ENCODE measurements at regions not wholly inside any gene's neighbourhood (a gene's known extent, or its start where the extent isn't known, plus 50 kb on each side); places are given as distances from the start of the nearest gene placed in this dataset.

DNA sequence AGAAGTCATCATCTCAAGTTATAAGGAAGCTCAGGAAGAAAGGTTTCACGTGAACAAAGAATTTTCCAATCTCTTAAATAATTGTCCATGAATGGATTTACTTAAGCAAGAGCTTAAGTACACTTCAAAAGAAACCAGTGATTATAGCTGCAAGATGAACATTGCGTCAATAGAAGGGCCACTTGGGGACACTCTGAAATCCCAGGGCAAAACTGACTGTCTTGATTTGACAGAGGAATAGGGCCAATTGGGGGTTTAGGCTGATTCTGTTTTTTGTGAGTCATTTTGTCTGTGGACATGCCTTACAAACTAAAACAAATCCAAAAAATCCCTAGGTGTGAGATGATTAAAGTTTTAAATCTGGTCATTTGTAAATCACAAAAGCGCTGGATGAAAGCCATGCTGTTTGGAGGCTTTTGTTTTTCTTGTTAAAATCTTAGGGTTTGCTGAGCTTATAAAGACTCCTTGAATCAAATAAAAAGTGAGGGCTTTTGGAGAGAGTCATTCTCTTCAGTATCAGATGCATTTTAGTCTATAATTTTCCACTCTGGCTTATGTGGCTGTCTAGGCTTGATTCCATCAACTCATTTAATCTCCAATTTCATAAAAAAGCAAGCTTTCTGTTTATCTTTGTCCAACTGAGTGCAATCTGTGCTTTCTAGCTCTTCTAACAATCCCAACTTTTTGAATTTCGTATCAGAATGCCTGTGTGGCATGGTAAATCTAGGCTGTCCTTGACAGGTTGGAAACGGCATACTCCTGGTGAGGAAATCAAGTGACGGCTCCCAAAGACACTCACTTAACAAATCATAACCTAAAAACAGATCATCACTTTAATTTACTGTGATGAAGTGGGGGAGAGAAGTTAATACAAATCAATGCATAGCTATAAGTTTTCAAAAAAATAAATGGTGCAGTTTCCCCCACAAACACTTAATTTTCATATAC is 98.2 kb upstream of the SOX9 start:
- no peak for DNase-seq

DNA sequence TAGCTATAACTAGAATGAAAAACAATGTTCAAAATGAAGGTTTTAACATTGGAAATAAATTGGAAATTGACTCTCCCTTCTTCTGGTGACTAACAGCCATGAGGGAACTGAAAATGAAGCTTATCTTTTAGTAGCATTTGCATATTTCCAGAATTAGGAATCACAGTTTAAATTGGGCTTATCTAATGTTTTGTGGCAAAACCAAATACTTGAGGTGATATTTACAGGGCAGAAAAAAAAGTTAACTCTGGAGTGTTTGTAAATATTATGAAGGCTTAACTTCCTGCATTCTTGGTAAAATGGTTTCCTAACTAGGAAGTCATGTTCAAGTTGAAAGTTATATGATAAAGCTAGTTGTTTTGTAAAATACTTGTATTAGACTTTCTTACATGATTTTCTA is 96.4 kb upstream of the SOX9 start:
- no peak for DNase-seq

DNA sequence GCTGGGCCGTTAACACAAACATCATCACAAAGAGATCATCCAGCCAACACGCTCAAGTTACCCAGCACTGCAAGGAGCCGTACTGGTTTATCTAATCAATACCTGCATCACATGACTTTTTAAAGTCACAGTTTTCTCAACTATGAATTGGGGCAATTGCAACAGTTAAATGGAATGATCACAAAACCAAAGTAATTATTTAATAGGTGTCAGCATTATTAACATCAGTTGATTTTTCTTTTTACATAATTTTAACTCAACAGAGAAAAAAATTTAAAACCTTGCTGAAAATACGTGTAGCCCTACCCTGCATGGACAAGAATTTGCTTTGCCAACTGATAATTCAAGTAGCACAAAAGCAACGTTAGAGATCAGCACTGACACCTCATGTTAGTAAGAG is 95.7 kb upstream of the SOX9 start:
- no peak for DNase-seq

DNA sequence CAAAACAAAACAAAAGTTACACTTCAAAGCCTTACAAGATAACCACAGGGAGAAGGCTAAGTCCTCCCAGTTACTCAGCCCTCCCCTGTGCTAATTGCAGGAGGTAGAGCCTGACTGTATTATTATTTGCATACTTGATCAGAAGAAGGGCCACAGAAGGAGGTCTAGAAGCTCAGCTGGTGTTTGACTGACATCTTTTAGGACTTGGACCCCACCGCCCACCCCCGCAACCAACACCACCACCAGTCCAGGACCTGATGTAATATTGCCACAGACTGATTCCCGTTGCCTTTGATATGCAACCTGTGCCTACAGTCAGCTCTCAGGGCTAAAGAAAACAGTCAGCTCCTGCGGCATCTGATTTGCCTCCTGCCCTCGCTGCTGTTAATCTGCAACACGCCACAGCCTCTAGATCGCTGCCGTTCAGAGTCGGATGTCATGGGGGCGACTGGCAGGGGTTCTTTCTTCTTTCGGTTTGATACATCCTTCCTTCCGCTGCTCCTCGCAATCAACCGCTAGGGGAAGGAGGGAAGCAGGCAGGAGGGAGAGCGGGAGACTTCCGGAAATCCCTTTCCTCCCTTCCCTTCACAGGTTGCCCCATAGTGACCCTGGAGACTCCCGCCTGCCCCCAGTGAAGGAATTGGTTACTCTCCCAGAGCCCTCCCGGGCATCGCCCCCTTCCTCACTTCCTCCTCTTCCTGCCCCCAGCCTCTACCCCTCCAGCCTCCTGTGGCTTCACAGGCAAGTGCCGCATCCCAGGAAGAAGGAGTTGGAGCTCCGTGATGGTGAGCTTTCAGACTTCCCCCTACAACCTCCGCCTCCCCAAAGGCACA is 90.5 kb upstream of the SOX9 start:
- DNase-seq: peak; percentile 57

DNA sequence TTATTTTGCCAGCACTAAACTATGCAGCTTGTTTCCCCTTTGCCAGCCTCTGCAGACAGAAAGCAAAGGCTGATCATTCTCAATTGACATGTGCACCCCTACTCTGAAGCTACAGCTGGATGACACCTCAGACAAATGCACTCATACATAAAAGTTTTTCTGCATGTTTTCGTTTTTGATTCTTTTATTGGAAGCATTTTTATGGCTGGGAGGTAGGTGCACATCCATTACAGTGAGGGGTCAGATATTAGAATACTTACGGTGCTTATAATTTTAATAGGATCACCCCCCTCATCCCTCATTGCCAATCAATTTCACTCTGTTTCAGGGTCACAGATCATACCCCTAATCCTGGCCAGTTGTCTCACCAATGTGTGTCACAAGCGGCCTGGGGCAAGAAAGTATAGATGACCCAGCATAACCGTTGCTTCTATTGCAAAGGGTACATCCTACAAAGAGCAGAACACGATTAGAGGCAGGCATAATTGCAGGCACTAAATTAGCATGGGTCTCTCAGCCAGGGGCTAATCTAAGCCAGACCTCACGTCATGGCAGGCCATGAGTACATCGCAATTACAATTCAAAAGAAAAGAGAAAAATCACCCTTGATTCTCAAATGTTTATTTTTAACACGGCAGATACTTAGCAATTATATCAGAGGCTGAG is 89.5 kb upstream of the SOX9 start:
- no peak for DNase-seq

DNA sequence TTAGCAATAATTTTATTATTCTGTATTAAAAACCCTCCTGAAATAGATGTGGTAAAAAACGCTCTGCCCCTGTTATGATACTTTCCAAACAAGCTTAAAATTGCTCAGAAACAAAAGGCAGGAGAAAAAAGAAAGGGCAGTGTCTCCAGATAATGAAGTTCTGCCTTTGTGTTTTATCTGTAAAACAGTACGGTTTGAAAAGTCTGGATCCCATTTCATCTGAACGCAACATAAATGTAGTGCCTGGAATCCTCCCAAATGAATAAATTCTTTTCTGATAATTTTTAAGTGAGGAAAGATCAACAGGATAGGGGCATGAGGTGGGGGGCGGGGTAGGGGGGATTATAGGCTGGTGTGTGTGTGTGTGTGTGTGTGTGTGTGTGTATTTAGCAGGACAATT is 87.5 kb upstream of the SOX9 start:
- DNase-seq: no peak

DNA sequence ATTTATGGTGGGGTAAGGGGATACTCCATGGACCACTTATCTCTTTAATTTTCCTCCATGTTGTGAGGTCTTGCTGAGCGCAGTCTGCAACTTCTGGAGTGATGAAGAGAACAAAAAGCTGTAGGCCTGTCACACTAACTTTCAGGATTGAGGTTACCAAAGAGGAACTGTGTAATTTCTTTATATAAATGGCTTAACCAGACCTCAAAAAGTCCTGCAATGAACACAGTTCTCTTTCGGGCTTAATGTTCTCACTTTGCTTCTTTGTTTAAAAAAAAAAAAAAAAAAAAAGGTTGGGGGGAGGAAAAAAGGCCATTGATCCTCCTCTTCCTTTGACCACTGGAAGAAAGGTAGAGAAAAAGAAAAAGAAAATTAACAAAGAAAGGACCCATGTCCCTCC is 86.8 kb upstream of the SOX9 start:
- DNase-seq: no peak

DNA sequence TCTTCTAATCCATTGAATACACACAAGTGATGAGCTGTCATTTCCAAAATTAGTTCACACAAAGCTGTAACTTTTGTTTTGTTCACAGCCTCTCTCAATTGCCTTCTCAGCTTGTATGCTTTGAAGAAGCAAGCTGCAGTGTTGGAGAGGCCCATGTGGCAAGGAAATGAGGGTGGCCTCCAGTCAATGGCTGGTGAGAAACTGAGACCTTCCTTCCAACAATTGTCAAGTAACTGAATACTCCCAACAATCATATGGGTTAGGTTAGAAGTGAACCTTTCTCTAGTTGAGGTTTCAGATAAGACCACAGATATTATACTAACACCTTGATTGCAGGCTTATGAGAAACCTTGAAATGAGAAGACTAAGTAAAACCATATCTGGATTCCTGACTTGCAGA is 82.4 kb upstream of the SOX9 start:
- no peak for DNase-seq

DNA sequence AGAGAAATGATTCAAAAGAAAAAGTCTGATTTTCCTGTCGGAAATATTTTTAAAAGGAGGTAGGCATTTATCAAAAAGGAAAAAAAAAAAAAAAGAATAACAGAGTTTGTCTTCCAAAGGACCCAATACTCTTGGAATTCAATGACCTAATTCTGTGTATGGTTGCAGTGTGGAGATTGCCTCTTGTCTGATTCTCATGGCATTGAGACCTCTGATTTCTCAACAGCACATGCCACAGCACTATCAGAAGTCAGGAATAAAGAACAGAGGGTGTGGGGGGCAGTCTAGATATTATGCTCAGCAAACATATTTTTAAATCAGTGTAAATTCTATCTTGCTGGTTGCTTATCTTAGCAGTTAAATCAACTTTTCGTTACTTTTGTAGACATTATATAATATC is 81.3 kb upstream of the SOX9 start:
- no peak for DNase-seq

DNA sequence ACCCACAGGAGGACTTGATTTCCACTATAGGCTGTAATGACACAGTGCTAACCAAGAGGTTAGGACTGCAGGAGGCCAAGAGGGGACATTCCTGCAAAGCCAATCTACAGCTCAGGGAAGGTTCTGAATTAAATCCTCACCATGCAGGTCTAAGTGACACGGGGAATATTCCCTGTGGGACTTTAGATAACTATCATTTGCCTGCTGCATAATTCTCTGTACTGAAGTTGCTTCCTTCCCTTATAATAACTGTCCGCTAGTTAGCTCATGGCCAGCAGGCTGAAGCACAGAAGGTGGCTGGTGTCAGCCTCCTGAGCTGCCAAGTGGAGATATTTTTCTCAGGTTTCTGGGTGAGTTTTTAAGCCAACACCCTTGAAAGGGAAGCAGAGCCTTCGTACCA is 74.6 kb upstream of the SOX9 start:
- DNase-seq: no peak

DNA sequence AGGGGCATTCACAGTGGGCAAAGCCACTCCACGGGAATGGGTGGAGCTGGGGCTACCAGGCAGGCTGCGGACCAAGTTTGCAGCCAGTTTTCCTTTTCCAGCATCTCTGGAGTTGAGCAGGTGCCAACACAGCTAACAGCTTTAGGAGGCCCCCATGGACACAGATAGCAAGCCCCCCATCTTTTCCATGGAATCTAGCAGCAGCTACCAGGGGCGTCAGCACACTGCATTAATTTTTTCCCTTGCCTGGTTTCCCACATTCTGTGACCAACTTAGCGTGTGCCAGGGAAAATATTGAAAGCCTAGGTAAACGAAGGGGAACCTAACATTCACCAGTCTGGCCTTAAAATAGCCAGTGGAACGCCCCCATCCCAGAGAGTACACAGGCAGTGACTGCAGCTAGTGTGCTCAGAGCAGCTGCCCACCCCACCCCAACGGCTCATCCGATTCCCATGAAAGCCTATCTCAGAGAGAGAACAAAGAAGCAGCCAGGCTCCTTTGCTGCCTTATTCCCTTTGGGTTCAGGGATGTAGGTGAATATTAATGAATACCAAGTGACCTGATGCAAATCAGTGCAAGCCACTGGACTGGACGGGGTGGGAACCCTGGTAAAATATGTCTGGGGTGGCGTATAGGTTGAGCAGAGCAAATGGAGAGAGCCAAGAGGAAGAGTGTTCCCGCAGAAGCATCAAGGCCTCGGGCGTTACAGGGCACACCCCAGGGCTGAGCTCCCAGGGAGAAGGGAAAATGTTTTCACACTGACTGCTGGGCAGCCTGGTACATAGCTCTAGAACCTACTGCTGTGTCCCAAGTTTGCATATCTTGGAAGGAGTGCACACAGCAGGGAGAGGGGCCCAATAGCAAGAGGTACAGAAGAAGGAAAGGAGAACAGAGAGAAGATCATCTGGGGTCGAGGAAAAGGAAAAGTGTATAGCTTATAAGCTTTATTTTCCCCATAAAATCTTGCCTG is 73.9 kb upstream of the SOX9 start:
- no peak for DNase-seq

DNA sequence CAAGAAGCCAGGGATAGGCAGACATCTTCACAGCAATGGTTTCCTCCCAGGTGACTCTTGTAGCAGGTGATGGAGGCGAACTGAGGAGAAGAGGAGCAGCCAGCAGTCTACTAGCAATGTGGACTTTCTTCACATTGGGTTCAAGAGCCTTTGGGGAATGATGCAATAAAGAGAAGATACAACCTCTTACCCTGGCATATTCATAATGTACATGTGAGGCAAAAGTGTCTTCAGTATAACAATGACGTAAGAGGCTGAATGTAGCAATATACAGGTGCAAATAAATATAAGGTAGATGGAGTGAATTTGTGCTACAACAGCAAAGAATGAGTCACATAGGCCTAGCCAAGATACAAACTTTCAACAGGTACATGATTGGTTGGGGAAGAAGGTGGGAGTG is 70.9 kb upstream of the SOX9 start:
- DNase-seq: no peak

DNA sequence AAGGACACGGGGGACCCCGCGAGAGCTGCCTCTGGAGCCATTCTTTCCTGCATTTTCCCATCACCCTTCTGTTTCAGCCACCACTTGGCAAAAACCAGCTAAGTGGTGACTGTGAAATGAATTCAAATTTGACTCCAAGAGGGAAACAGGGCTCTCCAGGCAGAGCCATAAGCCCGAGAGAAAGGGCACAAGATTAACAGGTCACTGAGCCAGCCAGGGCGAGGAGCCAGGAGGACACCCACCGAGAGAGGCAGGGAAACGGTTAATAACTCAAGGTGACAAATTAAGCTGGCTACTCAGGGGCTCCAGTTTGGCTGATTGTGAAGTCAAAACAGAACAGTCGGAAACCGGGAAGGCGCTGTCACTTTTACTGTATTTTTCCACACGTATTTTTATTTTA is 67.8 kb upstream of the SOX9 start:
- no peak for DNase-seq

DNA sequence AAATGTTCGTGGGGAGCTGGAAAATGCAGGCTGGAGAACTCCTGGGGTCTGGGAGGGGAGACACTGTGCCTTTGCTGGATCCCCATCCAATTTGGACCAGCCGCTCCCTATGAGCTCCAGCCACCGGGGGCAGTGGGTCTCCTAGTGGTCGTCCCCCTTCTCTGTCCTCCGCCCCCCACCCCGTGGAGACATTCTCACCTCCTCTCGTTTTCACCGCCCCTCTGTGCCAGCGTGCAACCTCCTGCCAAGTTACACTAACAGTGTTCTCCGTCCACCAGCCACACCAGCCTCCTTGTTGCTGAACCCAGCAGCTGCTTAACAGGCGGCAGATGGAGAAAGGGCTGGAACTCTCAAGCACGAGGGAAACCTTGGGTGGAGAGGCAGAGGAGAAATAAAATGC is 67.4 kb upstream of the SOX9 start:
- no peak for DNase-seq

DNA sequence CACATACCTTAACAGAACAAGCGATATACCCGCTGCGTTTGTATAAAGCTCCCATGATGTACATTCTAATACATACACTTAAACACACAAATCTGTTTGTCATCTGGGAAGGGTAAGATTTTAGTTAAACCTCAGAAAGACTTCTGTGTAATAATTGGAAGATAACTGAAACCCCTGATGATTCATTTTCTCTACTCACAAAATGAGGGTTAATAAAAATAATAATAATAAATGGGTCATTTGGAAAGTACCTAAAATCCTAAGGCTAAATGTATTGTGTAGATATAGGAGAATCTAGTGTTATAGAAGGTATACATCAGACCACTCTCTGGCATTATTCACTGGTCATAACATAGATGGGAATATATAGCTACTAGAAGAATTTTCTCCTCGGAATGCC is 64.7 kb upstream of the SOX9 start:
- DNase-seq: no peak

DNA sequence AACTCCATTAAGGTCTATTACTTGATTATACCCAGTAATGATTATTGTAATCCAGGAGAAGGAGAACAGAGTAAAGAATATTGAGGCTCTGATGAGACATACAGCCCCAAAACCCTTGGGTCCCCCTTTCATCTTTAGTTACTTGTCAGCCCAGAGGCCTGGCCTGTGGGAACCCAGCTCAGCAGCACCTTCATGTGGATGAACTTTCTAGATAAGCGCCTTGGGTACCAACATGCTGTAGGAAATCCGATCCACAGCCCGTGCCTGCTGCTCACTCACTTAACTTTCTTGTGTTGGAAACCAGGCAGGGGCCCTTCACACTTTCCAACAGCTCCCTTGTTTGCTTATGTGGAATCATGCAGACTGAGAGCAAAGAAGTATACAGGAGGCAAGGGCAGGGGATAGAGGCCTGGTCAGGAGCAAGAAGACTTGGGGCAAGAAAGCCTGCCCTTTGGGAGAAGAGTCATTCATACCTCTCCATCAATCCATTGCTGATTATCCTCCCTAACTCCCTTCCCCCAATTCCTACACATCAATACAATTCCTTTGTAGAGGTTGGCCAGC is 64.0 kb upstream of the SOX9 start:
- no peak for DNase-seq

DNA sequence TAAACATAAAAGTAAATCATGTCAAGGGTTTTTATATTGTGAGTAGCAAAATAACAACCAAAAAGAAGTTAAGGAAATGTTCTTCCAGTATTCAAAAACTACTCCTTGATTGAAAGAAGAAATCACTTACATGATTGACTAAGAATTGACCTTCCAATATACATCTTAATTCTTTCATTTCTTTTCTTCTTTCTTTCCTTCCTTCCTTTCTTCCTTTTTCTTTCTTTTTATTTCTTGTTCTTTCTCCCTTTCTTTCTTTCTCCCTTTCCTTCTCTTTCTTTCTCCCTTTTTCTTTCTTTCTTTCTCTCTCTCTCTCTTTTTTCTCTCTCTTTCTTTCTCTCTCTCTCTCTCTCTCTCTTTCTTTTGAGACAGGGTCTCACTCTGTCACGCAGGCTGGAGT is 60.7 kb upstream of the SOX9 start:
- DNase-seq: no peak

DNA sequence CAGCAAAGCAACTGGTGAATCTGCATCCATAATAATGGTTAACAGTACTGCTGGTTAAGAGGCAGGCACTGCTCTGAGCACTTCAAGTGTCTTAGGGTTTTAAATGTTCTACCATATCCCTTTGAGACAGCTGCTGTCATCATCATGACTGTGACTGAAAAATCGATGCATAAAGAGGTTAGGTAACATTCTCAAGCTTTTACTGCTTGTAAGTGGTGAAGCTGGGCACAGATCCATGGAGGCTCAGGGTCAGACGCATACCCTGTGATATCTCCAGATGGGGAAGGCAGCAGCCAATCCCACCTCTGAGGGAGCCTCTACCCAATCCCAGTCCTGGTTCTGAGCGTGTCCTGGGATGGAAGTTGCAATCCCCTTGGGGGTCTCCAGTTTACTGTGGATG is 57.6 kb upstream of the SOX9 start:
- no peak for DNase-seq

DNA sequence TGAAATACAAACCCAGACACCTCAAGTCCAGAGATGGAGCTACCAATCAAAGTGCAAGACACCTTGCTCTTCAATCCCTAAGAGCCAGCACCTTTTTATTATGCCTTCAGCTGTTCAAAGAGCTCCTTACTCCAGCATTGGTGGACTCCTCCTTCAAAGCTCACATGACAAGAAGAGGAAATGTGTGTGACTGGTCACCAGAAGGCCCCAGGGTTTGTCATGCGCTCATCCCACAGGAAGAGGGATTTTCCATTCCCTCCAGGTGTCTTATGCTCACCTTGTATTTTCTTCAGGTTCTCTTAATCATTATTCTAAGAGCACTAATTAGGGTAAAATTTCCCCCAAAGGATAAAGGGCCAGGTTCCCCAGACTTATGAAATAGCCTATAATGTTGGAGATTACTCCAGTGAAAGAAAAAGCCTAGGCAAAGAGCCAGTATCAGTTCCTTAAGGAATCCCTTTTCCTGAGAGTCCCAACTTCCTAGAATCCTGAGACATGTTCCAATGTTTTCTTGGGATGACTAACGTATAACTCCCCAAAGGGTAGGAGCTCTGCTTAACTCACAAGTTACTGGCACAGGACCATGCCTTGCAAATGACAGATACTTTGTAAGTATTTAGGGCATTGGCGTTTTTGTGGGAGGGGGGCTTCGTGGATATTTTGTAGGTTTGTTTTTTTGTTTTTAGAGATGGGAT is 56.9 kb upstream of the SOX9 start:
- DNase-seq: no peak

DNA sequence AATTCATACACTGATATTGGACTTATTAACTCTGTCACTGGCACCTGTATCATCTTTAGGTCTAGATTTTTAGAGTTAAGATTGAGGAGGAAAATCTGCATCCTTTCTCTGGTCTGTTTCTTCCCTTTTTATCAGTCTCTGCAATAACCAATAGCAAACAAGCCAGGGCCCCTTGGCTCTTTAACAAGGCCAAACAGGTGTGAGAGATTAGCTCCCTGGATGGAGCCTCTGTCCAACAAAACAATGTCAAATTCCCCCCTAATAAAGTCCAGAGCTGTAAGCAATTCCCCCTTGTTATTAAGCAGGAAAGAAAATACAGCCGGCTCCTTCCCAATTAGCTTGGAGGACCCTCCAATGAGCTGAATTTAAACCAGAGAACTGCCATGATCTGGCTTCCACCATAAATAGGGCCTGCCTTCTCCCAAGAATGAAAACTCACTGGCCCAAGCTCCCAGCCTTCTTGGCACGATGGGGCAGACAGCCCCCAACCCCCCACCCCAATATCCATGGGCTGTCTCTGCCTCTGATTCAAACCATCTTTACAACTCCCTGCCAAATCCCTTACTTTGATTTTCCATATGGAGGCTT is 56.1 kb upstream of the SOX9 start:
- no peak for DNase-seq

DNA sequence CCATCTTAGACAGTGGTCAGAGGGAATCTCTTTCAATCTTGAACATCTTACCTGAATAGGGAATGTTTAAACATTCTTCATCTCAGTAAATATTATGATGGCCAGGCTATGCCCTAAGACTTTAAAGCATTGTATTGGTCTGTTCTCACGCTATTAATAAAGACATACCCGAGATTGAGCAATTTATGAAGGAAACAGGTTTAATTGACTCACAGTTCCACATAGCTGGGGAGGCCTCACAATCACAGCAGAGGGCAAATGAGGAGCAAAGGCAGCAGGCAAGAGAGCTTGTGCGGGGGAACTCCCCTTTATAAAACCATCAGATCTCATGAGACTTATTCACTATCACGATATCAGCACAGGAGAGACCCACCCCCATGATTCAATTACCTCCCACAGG is 55.3 kb upstream of the SOX9 start:
- DNase-seq: no peak

Data from DMS153 (cell line).